ENCODE measurements at regions not wholly inside any gene's neighbourhood (a gene's known extent, or its start where the extent isn't known, plus 50 kb on each side); places are given as distances from the start of the nearest gene placed in this dataset.

GRCh38 chr14:82113007-82113406, 579.4 kb upstream of the SEL1L start:
- TF ChIP-seq CTCF (IDR thresholded peaks at IDR 0.05) (no peak), RORB (CRISPR knock-in tag; IDR thresholded peaks at IDR 0.05) (no peak), ELF4 (CRISPR knock-in tag; IDR thresholded peaks at IDR 0.05; ENCODE audit: low read depth) (no peak), ZNF425 (CRISPR knock-in tag; conservative IDR thresholded peaks at IDR 0.05) (no peak), IRF2 (CRISPR knock-in tag; IDR thresholded peaks at IDR 0.05; ENCODE audit: borderline replicate concordance, low read depth) (no peak), TCF7 (CRISPR knock-in tag; IDR thresholded peaks at IDR 0.05; ENCODE audit: low read depth) (no peak), JUN (CRISPR knock-in tag; IDR thresholded peaks at IDR 0.05) (no peak), NFE2L1 (CRISPR knock-in tag; IDR thresholded peaks at IDR 0.05) (no peak), PRDM15 (CRISPR knock-in tag; IDR thresholded peaks at IDR 0.05) (no peak), IRF1 (CRISPR knock-in tag; IDR thresholded peaks at IDR 0.05) (no peak), AFF4 (CRISPR knock-in tag; IDR thresholded peaks at IDR 0.05; ENCODE audit: borderline replicate concordance) (no peak), ATF1 (CRISPR knock-in tag; IDR thresholded peaks at IDR 0.05) (no peak), PREB (CRISPR knock-in tag; IDR thresholded peaks at IDR 0.05; ENCODE audit: borderline replicate concordance) (no peak)

Measured in WTC11 (cell line).